ENCODE measurements at regions not wholly inside any gene's neighbourhood (a gene's known extent, or its start where the extent isn't known, plus 50 kb on each side); places are given as distances from the start of the nearest gene placed in this dataset.

DNA sequence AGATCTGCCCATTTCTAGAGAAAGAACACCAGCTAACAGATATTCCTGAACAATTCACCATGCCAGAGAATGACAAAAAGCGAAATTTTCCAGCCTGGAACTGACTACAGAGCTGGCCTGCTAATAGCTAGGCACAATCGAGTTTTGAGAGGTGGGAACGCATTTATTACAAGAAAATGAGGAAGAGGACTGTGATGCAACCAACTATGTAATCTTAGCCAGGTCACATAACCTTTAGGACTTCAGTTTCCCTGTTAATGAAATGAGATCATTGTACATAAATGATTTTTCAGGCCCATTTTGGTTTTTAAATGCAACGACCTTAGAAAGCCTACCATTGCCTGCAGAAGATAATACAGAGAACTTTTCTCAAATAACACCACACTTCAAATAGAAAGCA lies 72.1 kb upstream of the SETMAR start:
- TF ChIP-seq, protein P1, sequence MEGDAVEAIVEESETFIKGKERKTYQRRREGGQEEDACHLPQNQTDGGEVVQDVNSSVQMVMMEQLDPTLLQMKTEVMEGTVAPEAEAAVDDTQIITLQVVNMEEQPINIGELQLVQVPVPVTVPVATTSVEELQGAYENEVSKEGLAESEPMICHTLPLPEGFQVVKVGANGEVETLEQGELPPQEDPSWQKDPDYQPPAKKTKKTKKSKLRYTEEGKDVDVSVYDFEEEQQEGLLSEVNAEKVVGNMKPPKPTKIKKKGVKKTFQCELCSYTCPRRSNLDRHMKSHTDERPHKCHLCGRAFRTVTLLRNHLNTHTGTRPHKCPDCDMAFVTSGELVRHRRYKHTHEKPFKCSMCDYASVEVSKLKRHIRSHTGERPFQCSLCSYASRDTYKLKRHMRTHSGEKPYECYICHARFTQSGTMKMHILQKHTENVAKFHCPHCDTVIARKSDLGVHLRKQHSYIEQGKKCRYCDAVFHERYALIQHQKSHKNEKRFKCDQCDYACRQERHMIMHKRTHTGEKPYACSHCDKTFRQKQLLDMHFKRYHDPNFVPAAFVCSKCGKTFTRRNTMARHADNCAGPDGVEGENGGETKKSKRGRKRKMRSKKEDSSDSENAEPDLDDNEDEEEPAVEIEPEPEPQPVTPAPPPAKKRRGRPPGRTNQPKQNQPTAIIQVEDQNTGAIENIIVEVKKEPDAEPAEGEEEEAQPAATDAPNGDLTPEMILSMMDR (IDR thresholded peaks at IDR 0.05), result no peak
- no peak for TF ChIP-seq EP300 (IDR thresholded peaks at IDR 0.05)

Measured in tibial nerve (tissue), 4 donors.